CD4-positive, alpha-beta T cell treated with Interleukin-21 for 1 hour (primary cell): ENCODE measurements at regions not wholly inside any gene's neighbourhood (a gene's known extent, or its start where the extent isn't known, plus 50 kb on each side); places are given as distances from the start of the nearest gene placed in this dataset.
A peak's percentile ranks its signal among the peaks of the same experiment; 100 is the strongest.

Source experiments
- DNase-seq: peaks from one replicate; pipeline ENCODE4 v3.0.0-alpha.2; 2020

- DNase-seq = no peak
These were observed 138.4 kb upstream of the IPO9 start for GRCh38 chr1:201690528-201690927.

- no peak for DNase-seq
These were observed 137.0 kb upstream of the IPO9 start for GRCh38 chr1:201691716-201692554.

GRCh38 chr1:201692555-201693394 lies 136.2 kb upstream of the IPO9 start:
- no peak for DNase-seq

GRCh38 chr1:201693890-201694607 lies 134.9 kb upstream of the IPO9 start:
- no peak for DNase-seq

- no peak for DNase-seq
These were observed 134.2 kb upstream of the IPO9 start for GRCh38 chr1:201694608-201695335.

GRCh38 chr1:201695607-201696006 lies 133.3 kb upstream of the IPO9 start:
- no peak for DNase-seq

- DNase-seq = no peak
These were observed 132.7 kb upstream of the IPO9 start for GRCh38 chr1:201696217-201696761.

GRCh38 chr1:201697174-201697573 lies 131.8 kb upstream of the IPO9 start:
- no peak for DNase-seq

GRCh38 chr1:201701831-201702230 lies 127.1 kb upstream of the IPO9 start:
- no peak for DNase-seq

GRCh38 chr1:201702936-201703335 lies 126.0 kb upstream of the IPO9 start:
- DNase-seq = no peak

GRCh38 chr1:201703621-201704438 lies 125.1 kb upstream of the IPO9 start:
- peak; percentile 52 for DNase-seq

- no peak for DNase-seq
These were observed 124.5 kb upstream of the IPO9 start for GRCh38 chr1:201704439-201704792.

GRCh38 chr1:201705389-201705788 lies 123.6 kb upstream of the IPO9 start:
- no peak for DNase-seq

GRCh38 chr1:201706109-201706508 lies 122.8 kb upstream of the IPO9 start:
- DNase-seq = no peak

- no peak for DNase-seq
These were observed 121.9 kb upstream of the IPO9 start for GRCh38 chr1:201707027-201707426.

- DNase-seq = no peak
These were observed 121.3 kb upstream of the IPO9 start for GRCh38 chr1:201707656-201708055.

GRCh38 chr1:201708085-201708512 lies 120.9 kb upstream of the IPO9 start:
- DNase-seq = no peak

GRCh38 chr1:201708691-201709090 lies 120.3 kb upstream of the IPO9 start:
- DNase-seq = no peak

GRCh38 chr1:201709564-201710295 lies 119.2 kb upstream of the IPO9 start:
- peak; percentile 45 for DNase-seq
